ENCODE measurements at regions not wholly inside any gene's neighbourhood (a gene's known extent, or its start where the extent isn't known, plus 50 kb on each side); places are given as distances from the start of the nearest gene placed in this dataset.

GRCh38 chr13:103291226-103291625, 225.0 kb upstream of the SLC10A2 start:
- Mint-ChIP-seq H3K9me3 (no peaks in the 10 kb centered on the region), H3K36me3 (ENCODE audit: low read depth) (no peaks in the 10 kb centered on the region), H3K27ac (no peak overlapping the region), H3K4me3 (no peak overlapping the region), H3K4me1 (no peaks in the 10 kb centered on the region), H3K27me3 (no peaks in the 10 kb centered on the region)
- POLR2A ChIA-PET = no interaction called here
- DNase-seq = no peak
- CTCF ChIA-PET = no interaction called here

GRCh38 chr13:103289681-103290080, 223.5 kb upstream of the SLC10A2 start:
- Mint-ChIP-seq H3K27ac (no peak overlapping the region), H3K9me3 (no peaks in the 10 kb centered on the region), H3K4me1 (no peaks in the 10 kb centered on the region), H3K4me3 (no peak overlapping the region), H3K27me3 (no peaks in the 10 kb centered on the region), H3K36me3 (ENCODE audit: low read depth) (no peaks in the 10 kb centered on the region)
- ChIA-PET POLR2A (no interaction called here), CTCF (no interaction called here)
- no peak for DNase-seq

GRCh38 chr13:103288114-103288513, 221.9 kb upstream of the SLC10A2 start:
- Mint-ChIP-seq H3K9me3 (no peaks in the 10 kb centered on the region), H3K4me3 (no peak overlapping the region), H3K36me3 (ENCODE audit: low read depth) (no peaks in the 10 kb centered on the region), H3K27me3 (no peaks in the 10 kb centered on the region), H3K27ac (no peak overlapping the region), H3K4me1 (no peaks in the 10 kb centered on the region)
- no peak for DNase-seq
- CTCF ChIA-PET = no interaction called here
- POLR2A ChIA-PET = no interaction called here

- Mint-ChIP-seq H3K4me3 (no peak overlapping the region), H3K9me3 (no peaks in the 10 kb centered on the region), H3K36me3 (ENCODE audit: low read depth) (no peaks in the 10 kb centered on the region), H3K4me1 (no peaks in the 10 kb centered on the region), H3K27me3 (no peaks in the 10 kb centered on the region), H3K27ac (no peak overlapping the region)
- CTCF ChIA-PET = no interaction called here
- POLR2A ChIA-PET = no interaction called here
- no peak for DNase-seq
Measured at GRCh38 chr13:103287659-103288058, 221.4 kb upstream of the SLC10A2 start.

GRCh38 chr13:103284466-103284865, 218.2 kb upstream of the SLC10A2 start:
- H3K4me1 Mint-ChIP-seq = no peaks in the 10 kb centered on the region
- H3K36me3 Mint-ChIP-seq (ENCODE audit: low read depth) = no peaks in the 10 kb centered on the region
- ChIA-PET POLR2A (no interaction called here), CTCF (no interaction called here)
- no peak for DNase-seq
- H3K9me3 Mint-ChIP-seq = no peaks in the 10 kb centered on the region
- H3K4me3 Mint-ChIP-seq = no peak overlapping the region
- H3K27me3 Mint-ChIP-seq = no peaks in the 10 kb centered on the region
- H3K27ac Mint-ChIP-seq = no peak overlapping the region

- Mint-ChIP-seq H3K9me3 (no peaks in the 10 kb centered on the region), H3K4me3 (no peak overlapping the region), H3K4me1 (no peaks in the 10 kb centered on the region), H3K27me3 (no peaks in the 10 kb centered on the region), H3K27ac (no peak overlapping the region), H3K36me3 (ENCODE audit: low read depth) (no peaks in the 10 kb centered on the region)
- ChIA-PET CTCF (no interaction called here), POLR2A (no interaction called here)
- no peak for DNase-seq
Measured at GRCh38 chr13:103283451-103283820, 217.2 kb upstream of the SLC10A2 start.

- Mint-ChIP-seq H3K27ac (no peak overlapping the region), H3K27me3 (no peaks in the 10 kb centered on the region), H3K4me3 (no peak overlapping the region), H3K36me3 (ENCODE audit: low read depth) (no peaks in the 10 kb centered on the region), H3K9me3 (no peaks in the 10 kb centered on the region), H3K4me1 (no peaks in the 10 kb centered on the region)
- ChIA-PET CTCF (no interaction called here), POLR2A (no interaction called here)
- DNase-seq = no peak
Measured at GRCh38 chr13:103282571-103283450, 216.6 kb upstream of the SLC10A2 start.

GRCh38 chr13:103277959-103278694, 211.9 kb upstream of the SLC10A2 start:
- Mint-ChIP-seq H3K27ac (no peak overlapping the region), H3K4me1 (no peaks in the 10 kb centered on the region), H3K4me3 (no peak overlapping the region), H3K27me3 (no peaks in the 10 kb centered on the region), H3K9me3 (no peaks in the 10 kb centered on the region), H3K36me3 (ENCODE audit: low read depth) (no peaks in the 10 kb centered on the region)
- POLR2A ChIA-PET = no interaction called here
- DNase-seq = no peak
- CTCF ChIA-PET = no interaction called here

GRCh38 chr13:103276775-103277498, 210.7 kb upstream of the SLC10A2 start:
- no peak overlapping the region for H3K27ac Mint-ChIP-seq
- POLR2A ChIA-PET = no interaction called here
- no peaks in the 10 kb centered on the region for H3K27me3 Mint-ChIP-seq
- no peak for DNase-seq
- no peaks in the 10 kb centered on the region for H3K9me3 Mint-ChIP-seq
- no peaks in the 10 kb centered on the region for H3K36me3 Mint-ChIP-seq (ENCODE audit: low read depth)
- H3K4me1 Mint-ChIP-seq = no peaks in the 10 kb centered on the region
- no peak overlapping the region for H3K4me3 Mint-ChIP-seq
- CTCF ChIA-PET = no interaction called here

- Mint-ChIP-seq H3K9me3 (no peaks in the 10 kb centered on the region), H3K4me1 (no peaks in the 10 kb centered on the region), H3K27ac (no peak overlapping the region), H3K27me3 (no peaks in the 10 kb centered on the region), H3K36me3 (ENCODE audit: low read depth) (no peaks in the 10 kb centered on the region), H3K4me3 (no peak overlapping the region)
- CTCF ChIA-PET = no interaction called here
- POLR2A ChIA-PET = no interaction called here
- DNase-seq = no peak
Measured at GRCh38 chr13:103275722-103276121, 209.5 kb upstream of the SLC10A2 start.

GRCh38 chr13:103275081-103275480, 208.9 kb upstream of the SLC10A2 start:
- no peaks in the 10 kb centered on the region for H3K9me3 Mint-ChIP-seq
- CTCF ChIA-PET = no interaction called here
- no peak overlapping the region for H3K27ac Mint-ChIP-seq
- POLR2A ChIA-PET = no interaction called here
- H3K4me1 Mint-ChIP-seq = no peaks in the 10 kb centered on the region
- no peak overlapping the region for H3K4me3 Mint-ChIP-seq
- H3K27me3 Mint-ChIP-seq = no peaks in the 10 kb centered on the region
- no peaks in the 10 kb centered on the region for H3K36me3 Mint-ChIP-seq (ENCODE audit: low read depth)
- no peak for DNase-seq

- Mint-ChIP-seq H3K9me3 (no peaks in the 10 kb centered on the region), H3K36me3 (ENCODE audit: low read depth) (no peaks in the 10 kb centered on the region), H3K27me3 (no peaks in the 10 kb centered on the region), H3K4me1 (no peaks in the 10 kb centered on the region), H3K4me3 (no peak overlapping the region), H3K27ac (no peak overlapping the region)
- CTCF ChIA-PET = no interaction called here
- POLR2A ChIA-PET = no interaction called here
- DNase-seq = no peak
Measured at GRCh38 chr13:103273825-103274224, 207.6 kb upstream of the SLC10A2 start.

GRCh38 chr13:103272770-103273169, 206.6 kb upstream of the SLC10A2 start:
- Mint-ChIP-seq H3K4me3 (no peak overlapping the region), H3K9me3 (peaks cover 1% of the 10 kb centered on the region), H3K27ac (no peak overlapping the region), H3K4me1 (no peaks in the 10 kb centered on the region), H3K27me3 (no peaks in the 10 kb centered on the region), H3K36me3 (ENCODE audit: low read depth) (no peaks in the 10 kb centered on the region)
- CTCF ChIA-PET = interaction anchor here (0.6 kb wide), 1 partner anchor 420 kb away, joined by 3 read pairs; no protein-coding TSS in a partner anchor
- no peak for DNase-seq
- POLR2A ChIA-PET = no interaction called here
